Cardiac fibroblast (primary cell): ENCODE measurements at regions not wholly inside any gene's neighbourhood (a gene's known extent, or its start where the extent isn't known, plus 50 kb on each side); places are given as distances from the start of the nearest gene placed in this dataset.

ENCODE experiments used
- DNase-seq, 2 donors: peaks; one replicate each; pipeline versions ENCODE4 v3.0.0 to v3.0.0-alpha.2; 2010; ENCODE audit warnings: low read depth in 2 of 2
- H3K4me3 ChIP-seq, 2 donors: replicated peaks in 1 of 2; 1 replicate in 1 of 2; 2 replicates in 1 of 2; pipeline ENCODE4 v1.5.1; 2011; ENCODE audit warnings: low read depth in 2 of 2, low read length in 2 of 2, mild to moderate bottlenecking in 2 of 2, moderate library complexity in 1 of 2
- CTCF ChIP-seq: IDR thresholded peaks from one replicate; pipeline ENCODE4 v1.5.1; 2011; ENCODE audit warnings: low read depth, mild to moderate bottlenecking, low read length, inconsistent platforms

GRCh38 chr5:1963358-1963757, 80.6 kb upstream of the IRX4 start:
- no peak for TF ChIP-seq CTCF
- no peak for DNase-seq
- H3K4me3 ChIP-seq = no peak overlapping the region

- TF ChIP-seq CTCF = no peak
- no peak for DNase-seq
- H3K4me3 ChIP-seq = no peak overlapping the region
These were observed 80.1 kb upstream of the IRX4 start for GRCh38 chr5:1962619-1963355.

GRCh38 chr5:1961952-1962595, 79.3 kb upstream of the IRX4 start:
- no peak for TF ChIP-seq CTCF
- DNase-seq = no peak
- H3K4me3 ChIP-seq = no peak overlapping the region

- no peak overlapping the region for H3K4me3 ChIP-seq
- no peak for DNase-seq
- no peak for TF ChIP-seq CTCF
These were observed 78.7 kb upstream of the IRX4 start for GRCh38 chr5:1961304-1961946.

GRCh38 chr5:1960595-1961303, 78.0 kb upstream of the IRX4 start:
- no peak overlapping the region for H3K4me3 ChIP-seq
- no peak for TF ChIP-seq CTCF
- DNase-seq = no peak

GRCh38 chr5:1959725-1960581, 77.2 kb upstream of the IRX4 start:
- DNase-seq = no peak
- no peak overlapping the region for H3K4me3 ChIP-seq
- TF ChIP-seq CTCF = no peak
